H1 (cell line): ENCODE measurements at regions not wholly inside any gene's neighbourhood (a gene's known extent, or its start where the extent isn't known, plus 50 kb on each side); places are given as distances from the start of the nearest gene placed in this dataset.

Experiments used
- CTCF ChIA-PET: fragments of 300-600 bp; sonication (Branson Sonifier 250); formaldehyde crosslinking; loops from one replicate; lab custom pipeline; 2021; ENCODE audit not compliant: partially characterized antibody; lab: Charles Lee
- POLR2A ChIA-PET: fragments of 300-600 bp; sonication (Branson Sonifier 250); formaldehyde crosslinking; loops from one replicate; lab custom pipeline; 2021; ENCODE audit warnings: inconsistent platforms; ENCODE audit not compliant: partially characterized antibody; lab: Charles Lee
- DNase-seq, 2 experiments: peaks; one replicate each; pipeline versions ENCODE4 v3.0.0 to v3.0.0-alpha.2; 2010 to 2022; ENCODE audit warnings: low spot score in 2 of 2, low read depth in 1 of 2, mixed read lengths in 1 of 2
- FAIRE-seq: peaks from 2 replicates; lab custom pipeline; 2011; peaks lifted over from hg19 to GRCh38; lab: Jason Lieb, UNC
- H2AFZ ChIP-seq: 2 replicates; pipeline ENCODE4 v1.8.1; 2012; ENCODE audit warnings: low read length, inconsistent platforms
- H2AK5ac ChIP-seq: 2 replicates; pipeline ENCODE4 v1.6.1; 2013; ENCODE audit warnings: low read depth, low read length
- H2BK120ac ChIP-seq: replicated peaks from 2 replicates; pipeline ENCODE3; 2013; ENCODE audit warnings: low read depth, low read length, inconsistent platforms
- H2BK12ac ChIP-seq: 2 replicates; pipeline ENCODE4 v1.6.1; 2013; ENCODE audit warnings: low read depth, low read length
- H2BK15ac ChIP-seq: 2 replicates; pipeline ENCODE4 v1.6.1; 2013; ENCODE audit warnings: low read length
- H2BK20ac ChIP-seq: 2 replicates; pipeline ENCODE4 v1.6.1; 2013; ENCODE audit warnings: low read length
- H2BK5ac ChIP-seq: 2 replicates; pipeline ENCODE4 v1.6.1; 2013; ENCODE audit warnings: low read depth, low read length
- H3K14ac ChIP-seq: 2 replicates; pipeline ENCODE4 v1.6.1; 2013; ENCODE audit warnings: inconsistent platforms; ENCODE audit not compliant: insufficient read length
- H3K18ac ChIP-seq: 2 replicates; pipeline ENCODE4 v1.6.1; 2013; ENCODE audit warnings: low read length; ENCODE audit errors: extremely low read depth
- H3K23ac ChIP-seq: 2 replicates; pipeline ENCODE4 v1.6.1; 2013; ENCODE audit warnings: inconsistent platforms; ENCODE audit not compliant: insufficient read length
- H3K23me2 ChIP-seq: 2 replicates; pipeline ENCODE4 v1.6.1; 2013; ENCODE audit warnings: low read depth, low read length
- H3K27ac ChIP-seq: 2 replicates; pipeline ENCODE4 v1.6.1; 2011; ENCODE audit warnings: low read depth, low read length, inconsistent platforms
- H3K27me3 ChIP-seq, 4 experiments: replicated peaks in 1 of 4; 1 replicate in 1 of 4; 2 replicates in 3 of 4; pipeline versions ENCODE4 v1.6.1 to v1.8.1; 2011 to 2013; ENCODE audit warnings: low read length in 3 of 4, mild to moderate bottlenecking in 3 of 4, inconsistent platforms in 2 of 4, mixed read lengths in 2 of 4, moderate library complexity in 1 of 4; ENCODE audit not compliant: control insufficient read depth in 3 of 4, insufficient read depth in 3 of 4; ENCODE audit errors: extremely low read depth in 1 of 4
- H3K36me3 ChIP-seq, 4 experiments: 2 replicates each; pipeline versions ENCODE4 v1.6.1 to v1.8.1; 2011 to 2013; ENCODE audit warnings: mild to moderate bottlenecking in 4 of 4, low read length in 3 of 4, moderate library complexity in 2 of 4, control low read depth in 1 of 4, inconsistent platforms in 1 of 4; ENCODE audit not compliant: insufficient read depth in 4 of 4, control insufficient read depth in 2 of 4
- H3K4ac ChIP-seq: replicated peaks from 2 replicates; pipeline ENCODE3; 2013; ENCODE audit warnings: low read length, low read depth, mixed read lengths, inconsistent platforms; ENCODE audit not compliant: insufficient read length
- H3K4me1 ChIP-seq, 4 experiments: replicated peaks in 1 of 4; 1 replicate in 1 of 4; 2 replicates in 3 of 4; pipeline versions ENCODE4 v1.6.1 to v1.8.1; 2011 to 2013; ENCODE audit warnings: low read length in 3 of 4, inconsistent platforms in 2 of 4, mixed read lengths in 1 of 4; ENCODE audit not compliant: insufficient read depth in 4 of 4, control insufficient read depth in 3 of 4
- H3K4me2 ChIP-seq, 2 experiments: 2 replicates each; pipeline versions ENCODE4 v1.6.1 to v1.8.1; 2011 to 2013; ENCODE audit warnings: low read depth in 2 of 2, low read length in 2 of 2, control low read depth in 1 of 2, inconsistent platforms in 1 of 2, mild to moderate bottlenecking in 1 of 2; ENCODE audit not compliant: insufficient read depth in 1 of 2
- H3K4me3 ChIP-seq, 4 experiments: fragments of 200-600, 300-600 bp in 1 of 4; sonication (generic), shearing (Covaris generic), sonication (Bioruptor Twin) in 1 of 4; 2 replicates each; pipeline versions ENCODE4 v1.5.1 to v1.8.1; 2011 to 2016; ENCODE audit warnings: low read length in 4 of 4, low read depth in 3 of 4, control low read depth in 2 of 4, inconsistent platforms in 2 of 4, mild to moderate bottlenecking in 2 of 4, mixed read lengths in 1 of 4, moderate library complexity in 1 of 4; ENCODE audit not compliant: insufficient read depth in 2 of 4; ENCODE audit errors: extremely low read depth in 1 of 4
- H3K56ac ChIP-seq: replicated peaks from 2 replicates; pipeline ENCODE3; 2013; ENCODE audit warnings: low read depth, mild to moderate bottlenecking, mixed read lengths, low read length, inconsistent platforms; ENCODE audit not compliant: insufficient read length
- H3K79me1 ChIP-seq: 2 replicates; pipeline ENCODE4 v1.6.1; 2013; ENCODE audit warnings: low read depth, low read length, control low read depth
- H3K79me2 ChIP-seq, 2 experiments: 2 replicates each; pipeline versions ENCODE4 v1.6.1 to v1.8.1; 2012 to 2013; ENCODE audit warnings: low read length in 2 of 2, mild to moderate bottlenecking in 2 of 2, inconsistent platforms in 1 of 2; ENCODE audit not compliant: insufficient read depth in 2 of 2, control insufficient read depth in 1 of 2
- H3K9ac ChIP-seq, 4 experiments: replicated peaks in 1 of 4; 1 replicate in 1 of 4; 2 replicates in 3 of 4; pipeline versions ENCODE4 v1.6.1 to v1.8.1; 2011 to 2013; ENCODE audit warnings: low read depth in 3 of 4, low read length in 3 of 4, control low read depth in 2 of 4, mild to moderate bottlenecking in 2 of 4, moderate library complexity in 2 of 4, inconsistent platforms in 1 of 4; ENCODE audit errors: extremely low read depth in 1 of 4
- H3K9me3 ChIP-seq, 2 experiments: 2 replicates each; pipeline versions ENCODE4 v1.6.1 to v1.8.1; 2012 to 2013; ENCODE audit warnings: mild to moderate bottlenecking in 2 of 2, moderate library complexity in 2 of 2, control low read depth in 1 of 2, inconsistent platforms in 1 of 2, low read depth in 1 of 2, low read length in 1 of 2, mixed read lengths in 1 of 2; ENCODE audit not compliant: insufficient read depth in 2 of 2
- H4K20me1 ChIP-seq, 2 experiments: replicated peaks in 1 of 2; 2 replicates each; pipeline versions ENCODE3 to v1.8.1; 2011 to 2013; ENCODE audit warnings: inconsistent platforms in 2 of 2, low read length in 2 of 2, mild to moderate bottlenecking in 1 of 2; ENCODE audit not compliant: insufficient read depth in 2 of 2, control insufficient read depth in 1 of 2
- H4K5ac ChIP-seq: 2 replicates; pipeline ENCODE4 v1.6.1; 2013; ENCODE audit warnings: low read length, low read depth, mixed read lengths, inconsistent platforms; ENCODE audit not compliant: insufficient read length
- H4K8ac ChIP-seq: 2 replicates; pipeline ENCODE4 v1.8.0; 2013; ENCODE audit warnings: mild to moderate bottlenecking, moderate library complexity, low read length, inconsistent platforms; ENCODE audit not compliant: insufficient read depth; ENCODE audit errors: extremely low read depth
- H4K91ac ChIP-seq: replicated peaks from 2 replicates; pipeline ENCODE3; 2013; ENCODE audit warnings: low read length, mixed read lengths, inconsistent platforms; ENCODE audit not compliant: insufficient read length
- ATF2 ChIP-seq: IDR thresholded peaks from 2 replicates; pipeline ENCODE4 v1.6.1; 2012; ENCODE audit warnings: low read length, inconsistent platforms
- ATF3 ChIP-seq: IDR thresholded peaks from 2 replicates; pipeline ENCODE4 v1.6.1; 2011; ENCODE audit warnings: low read depth, mild to moderate bottlenecking, low read length; ENCODE audit not compliant: insufficient read depth
- BACH1 ChIP-seq: IDR thresholded peaks from 2 replicates; pipeline ENCODE4 v1.6.1; 2012; ENCODE audit warnings: low read length, improper control_type of control experiment
- BCL11A ChIP-seq, 2 experiments: IDR thresholded peaks; one replicate each; pipeline ENCODE4 v1.6.1; 2011; ENCODE audit warnings: low read depth in 2 of 2, low read length in 2 of 2, mild to moderate bottlenecking in 2 of 2
- CEBPB ChIP-seq: IDR thresholded peaks from 2 replicates; pipeline ENCODE4 v1.6.1; 2012; ENCODE audit warnings: low read depth, low read length
- HDAC2 ChIP-seq, 2 experiments: fragments of 300-600 bp in 1 of 2; sonication (generic) in 1 of 2; IDR thresholded peaks; 2 replicates each; pipeline ENCODE4 v1.6.1; 2011 to 2012; ENCODE audit warnings: low read depth in 2 of 2, low read length in 2 of 2, mild to moderate bottlenecking in 2 of 2, moderate library complexity in 2 of 2, borderline replicate concordance in 1 of 2, inconsistent platforms in 1 of 2
- KDM5A ChIP-seq: fragments of 200-600 bp; IDR thresholded peaks from 2 replicates; pipeline ENCODE4 v1.7.1; 2012; ENCODE audit warnings: mild to moderate bottlenecking, low read length, inconsistent platforms, mixed read lengths
- RXRA ChIP-seq: IDR thresholded peaks from 2 replicates; pipeline ENCODE4 v1.6.1; 2011; ENCODE audit warnings: low read depth, mild to moderate bottlenecking, low read length, moderate library complexity; ENCODE audit not compliant: insufficient read depth
- SRF ChIP-seq: IDR thresholded peaks from 2 replicates; pipeline ENCODE4 v1.6.1; 2011; ENCODE audit warnings: mild to moderate bottlenecking, low read depth, low read length, moderate library complexity
- SUZ12 ChIP-seq: fragments of 200-600 bp; sonication (generic); IDR thresholded peaks from 2 replicates; pipeline ENCODE4 v1.6.1; 2012; ENCODE audit warnings: mild to moderate bottlenecking, inconsistent platforms, low read length, moderate library complexity, mixed read lengths
- TAF1 ChIP-seq: IDR thresholded peaks from 2 replicates; pipeline ENCODE4 v1.6.1; 2011; ENCODE audit warnings: mild to moderate bottlenecking, low read depth, low read length
- ZNF274 ChIP-seq: IDR thresholded peaks from 2 replicates; pipeline ENCODE4 v1.7.0; 2012; ENCODE audit warnings: low read length, borderline replicate concordance; ENCODE audit errors: extremely low read depth
- WGBS, 2 experiments: shearing (Covaris generic) in 1 of 2; methylation state at CpG; one replicate each; pipeline versions ENCODE4 v1.1.6 to v1.1.7; 2013 to 2015; ENCODE audit warnings: low lambda C conversion rate in 2 of 2, mixed read lengths in 2 of 2, inconsistent platforms in 1 of 2, low coverage in 1 of 2, missing lambda C conversion rate in 1 of 2; ENCODE audit not compliant: insufficient replicate concordance in 2 of 2, insufficient coverage in 1 of 2, insufficient read length in 1 of 2; ENCODE audit errors: extremely low coverage in 1 of 2, missing lambda C conversion rate in 1 of 2; 5-methylcytosine and 5-hydroxymethylcytosine counted together

- no peak overlapping the region for H2BK5ac ChIP-seq
- no peaks in the 10 kb centered on the region for H3K23me2 ChIP-seq
- no peak overlapping the region for H2BK12ac ChIP-seq
- no peak overlapping the region for H3K56ac ChIP-seq
- H3K9me3 ChIP-seq: no peaks in the 10 kb centered on the region
- H4K91ac ChIP-seq: no peak overlapping the region
- H3K18ac ChIP-seq: no peak overlapping the region
- DNase-seq: no peak
- WGBS, 2 experiments: 83% methylated on average over 1 of the region's 1 CpG; no CpG with 5 or more reads in 1 of the 2 experiments
- H3K27ac ChIP-seq: no peak overlapping the region
- no peaks in the 10 kb centered on the region for H3K36me3 ChIP-seq
- no peak overlapping the region for H4K5ac ChIP-seq
- no peak overlapping the region for H2BK120ac ChIP-seq
- no peak for FAIRE-seq
- ChIA-PET CTCF (interaction anchor here (0.6 to 0.9 kb wide), 2 partner anchors 11 to 18 kb away, joined by 3 read pairs; no protein-coding TSS in a partner anchor), POLR2A (no interaction called here)
- no peak overlapping the region for H3K4me2 ChIP-seq
- no peak overlapping the region for H3K4ac ChIP-seq
- H2BK15ac ChIP-seq: no peak overlapping the region
- no peak overlapping the region for H4K8ac ChIP-seq
- H3K27me3 ChIP-seq: no peaks in the 10 kb centered on the region
- H3K14ac ChIP-seq: no peak overlapping the region
- no peak overlapping the region for H2BK20ac ChIP-seq
- H2AK5ac ChIP-seq: no peak overlapping the region
- peak overlapping the region; percentile 89 for H2AFZ ChIP-seq
- no peaks in the 10 kb centered on the region for H4K20me1 ChIP-seq
- no peak overlapping the region for H3K9ac ChIP-seq
- H3K79me2 ChIP-seq: no peaks in the 10 kb centered on the region
- peaks cover 0 to 5% (median 1%) of the 10 kb centered on the region in 4 experiments; a peak in 3 of 7 replicates for H3K4me1 ChIP-seq
- no peaks in the 10 kb centered on the region for H3K79me1 ChIP-seq
- no peak overlapping the region for H3K4me3 ChIP-seq
- no peak overlapping the region for H3K23ac ChIP-seq
- TF ChIP-seq ATF2 (no peak), CEBPB (no peak), BCL11A (IDR thresholded peaks at IDR 0.05; ENCODE audit: low read depth in 2 of 2, low read length in 2 of 2) (no peak), SUZ12 (no peak), ZNF274 (no peak), ATF3 (no peak), HDAC2 (IDR thresholded peaks at IDR 0.05; ENCODE audit: borderline replicate concordance in 1 of 2, low read depth in 2 of 2, low read length in 2 of 2) (no peak), KDM5A (no peak), SRF (no peak), TAF1 (no peak), RXRA (no peak), BACH1 (no peak)
Measured at GRCh38 chr2:80815259-80815658, 510.7 kb upstream of the LRRTM1 start.
